VCaP (cell line): ENCODE measurements at regions not wholly inside any gene's neighbourhood (a gene's known extent, or its start where the extent isn't known, plus 50 kb on each side); places are given as distances from the start of the nearest gene placed in this dataset.

Source experiments
- H3K27ac ChIP-seq: fragments of 450-650 bp; 2 replicates; pipeline ENCODE4 v1.5.1; 2017
- CTCF ChIP-seq: fragments of 450-650 bp; conservative IDR thresholded peaks from 2 replicates; pipeline ENCODE4 v1.5.1; 2017; ENCODE audit warnings: mild to moderate bottlenecking, moderate library complexity

- TF ChIP-seq CTCF = no peak
- H3K27ac ChIP-seq = no peak overlapping the region
Observed at GRCh38 chr18:67318651-67319050, 197.9 kb downstream of the DSEL start.

- no peak for TF ChIP-seq CTCF
- H3K27ac ChIP-seq = no peak overlapping the region
Observed at GRCh38 chr18:67310826-67311225, 205.7 kb downstream of the DSEL start.

GRCh38 chr18:67308819-67309218, 207.7 kb downstream of the DSEL start:
- no peak overlapping the region for H3K27ac ChIP-seq
- TF ChIP-seq CTCF = no peak

GRCh38 chr18:67305466-67305865, 211.1 kb downstream of the DSEL start:
- no peak for TF ChIP-seq CTCF
- no peak overlapping the region for H3K27ac ChIP-seq

GRCh38 chr18:67302043-67302442, 214.5 kb downstream of the DSEL start:
- H3K27ac ChIP-seq = no peak overlapping the region

GRCh38 chr18:67301592-67301991, 214.9 kb downstream of the DSEL start:
- no peak overlapping the region for H3K27ac ChIP-seq
- no peak for TF ChIP-seq CTCF

More at GRCh38 chr18:67302043-67302442, 214.5 kb downstream of the DSEL start:
- TF ChIP-seq CTCF = no peak

- TF ChIP-seq CTCF = no peak
- H3K27ac ChIP-seq = no peak overlapping the region
Observed at GRCh38 chr18:67300498-67300897, 216.0 kb downstream of the DSEL start.

- TF ChIP-seq CTCF = no peak
- no peak overlapping the region for H3K27ac ChIP-seq
Observed at GRCh38 chr18:67292814-67293213, 223.7 kb downstream of the DSEL start.
